ENCODE measurements at regions not wholly inside any gene's neighbourhood (a gene's known extent, or its start where the extent isn't known, plus 50 kb on each side); places are given as distances from the start of the nearest gene placed in this dataset.

DNA sequence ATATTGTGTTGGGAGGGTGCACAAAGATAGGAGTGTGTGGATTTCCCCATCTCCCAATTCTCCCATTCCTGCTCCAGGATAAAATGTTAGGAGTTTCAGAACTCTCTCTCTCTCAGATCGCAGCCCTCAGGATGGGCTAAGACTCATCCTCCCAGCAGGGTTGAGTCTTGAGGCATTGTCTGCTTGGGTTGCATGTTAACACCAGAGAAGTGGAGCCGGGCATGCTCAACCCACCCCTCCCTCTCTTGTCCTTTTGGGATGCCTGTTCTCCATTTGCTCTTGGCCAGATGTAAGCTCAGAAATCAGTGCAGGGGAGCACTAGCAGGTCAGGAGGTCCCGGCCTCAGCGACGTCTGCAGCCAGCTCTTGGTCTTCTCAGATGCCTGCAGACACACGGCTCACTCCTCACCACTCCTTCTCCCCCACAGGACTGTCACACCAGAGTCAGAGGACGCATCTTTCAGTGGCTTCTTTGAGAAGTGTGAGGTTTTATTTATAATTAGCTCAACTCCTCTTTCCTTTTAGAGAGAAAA lies 1456.5 kb downstream of the TBC1D22A start:
- intact Hi-C loops (cut with DNase I), result no loop called here

DNA sequence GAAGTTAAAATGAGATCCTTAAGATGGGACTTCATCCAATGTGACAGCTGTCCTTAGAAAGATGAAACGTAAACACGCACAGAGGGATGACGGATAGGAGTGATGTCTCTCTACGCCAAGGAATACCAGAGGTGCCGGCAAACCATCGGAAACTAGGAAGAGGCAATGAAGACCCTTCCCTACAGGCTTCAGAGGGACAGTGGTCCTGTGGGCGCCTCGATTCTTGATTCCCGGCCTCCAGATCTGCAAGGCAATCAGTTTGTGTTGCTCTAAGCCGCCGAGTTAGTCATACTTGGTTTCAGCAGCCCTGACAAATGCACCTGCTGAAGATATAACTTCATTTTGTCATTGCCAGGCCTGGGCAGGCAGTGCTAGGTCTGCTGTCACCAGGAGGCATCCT lies 1455.1 kb downstream of the TBC1D22A start:
- H3K4me3 ChIP-seq, result no peak overlapping the region
- intact Hi-C loops (cut with DNase I), result no loop called here
- no peaks in the 10 kb centered on the region for H3K36me3 ChIP-seq (replicated peaks in 1 of 2)
- no peaks in the 10 kb centered on the region for H3K9me3 ChIP-seq (replicated peaks in 1 of 3)
- no peak overlapping the region for H3K27ac ChIP-seq
- DNase-seq, result peak in 1 of 7 donors; percentile 21
- no peaks in the 10 kb centered on the region for H3K4me1 ChIP-seq (replicated peaks in 1 of 2)
- peaks cover 6% of the 10 kb centered on the region for H3K27me3 ChIP-seq
- TF ChIP-seq, protein P1, sequence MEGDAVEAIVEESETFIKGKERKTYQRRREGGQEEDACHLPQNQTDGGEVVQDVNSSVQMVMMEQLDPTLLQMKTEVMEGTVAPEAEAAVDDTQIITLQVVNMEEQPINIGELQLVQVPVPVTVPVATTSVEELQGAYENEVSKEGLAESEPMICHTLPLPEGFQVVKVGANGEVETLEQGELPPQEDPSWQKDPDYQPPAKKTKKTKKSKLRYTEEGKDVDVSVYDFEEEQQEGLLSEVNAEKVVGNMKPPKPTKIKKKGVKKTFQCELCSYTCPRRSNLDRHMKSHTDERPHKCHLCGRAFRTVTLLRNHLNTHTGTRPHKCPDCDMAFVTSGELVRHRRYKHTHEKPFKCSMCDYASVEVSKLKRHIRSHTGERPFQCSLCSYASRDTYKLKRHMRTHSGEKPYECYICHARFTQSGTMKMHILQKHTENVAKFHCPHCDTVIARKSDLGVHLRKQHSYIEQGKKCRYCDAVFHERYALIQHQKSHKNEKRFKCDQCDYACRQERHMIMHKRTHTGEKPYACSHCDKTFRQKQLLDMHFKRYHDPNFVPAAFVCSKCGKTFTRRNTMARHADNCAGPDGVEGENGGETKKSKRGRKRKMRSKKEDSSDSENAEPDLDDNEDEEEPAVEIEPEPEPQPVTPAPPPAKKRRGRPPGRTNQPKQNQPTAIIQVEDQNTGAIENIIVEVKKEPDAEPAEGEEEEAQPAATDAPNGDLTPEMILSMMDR (IDR thresholded peaks at IDR 0.05), result no peak
- TF ChIP-seq POLR2A (IDR thresholded peaks at IDR 0.05), result no peak
- 83 to 86% (median 85%) methylated on average over 11 of the region's 11 CpGs for WGBS, 4 donors

More for the DNA sequence above, 1456.5 kb downstream of the TBC1D22A start:
- Histone ChIP-seq H3K9me3 (replicated peaks in 1 of 3) (no peaks in the 10 kb centered on the region), H3K27me3 (peaks cover 6% of the 10 kb centered on the region), H3K4me3 (no peak overlapping the region), H3K36me3 (replicated peaks in 1 of 2) (no peaks in the 10 kb centered on the region), H3K27ac (no peak overlapping the region), H3K4me1 (replicated peaks in 1 of 2) (no peaks in the 10 kb centered on the region)
- WGBS, 4 donors, result 39 to 43% (median 40%) methylated on average over 6 to 7 of the region's 7 CpGs
- peak in 1 of 7 donors; percentile 9 for DNase-seq
- TF ChIP-seq, protein P1 (IDR thresholded peaks at IDR 0.05), result no peak
- no peak for TF ChIP-seq POLR2A (IDR thresholded peaks at IDR 0.05)

DNA sequence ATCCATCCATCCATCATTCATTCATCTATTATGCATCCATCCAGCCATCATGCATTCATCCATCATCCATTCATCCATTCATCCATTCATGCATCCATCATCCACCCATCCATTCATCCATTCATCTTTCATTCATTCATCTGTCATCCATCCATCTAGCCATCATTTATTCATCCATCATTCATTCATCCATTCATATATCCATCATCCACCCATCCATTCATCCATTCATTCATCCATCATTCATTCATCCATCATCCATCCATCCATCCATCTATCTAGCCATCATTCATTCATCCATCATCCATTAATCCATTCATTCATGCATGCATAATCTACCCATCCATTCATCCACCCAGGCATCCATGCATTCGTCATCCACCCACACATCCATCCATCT lies 1450.3 kb downstream of the TBC1D22A start:
- Histone ChIP-seq H3K4me1 (replicated peaks in 1 of 2) (no peaks in the 10 kb centered on the region), H3K27me3 (peaks cover 11% of the 10 kb centered on the region), H3K36me3 (replicated peaks in 1 of 2) (no peaks in the 10 kb centered on the region), H3K9me3 (replicated peaks in 1 of 3) (no peaks in the 10 kb centered on the region), H3K4me3 (no peak overlapping the region), H3K27ac (no peak overlapping the region)
- TF ChIP-seq, protein P1 (IDR thresholded peaks at IDR 0.05), result no peak
- TF ChIP-seq POLR2A (IDR thresholded peaks at IDR 0.05), result no peak
- intact Hi-C loops (cut with DNase I), result no loop called here
- 57 to 88% (median 78%) methylated on average over 1 of the region's 1 CpG for WGBS, 4 donors
- no peak for DNase-seq

DNA sequence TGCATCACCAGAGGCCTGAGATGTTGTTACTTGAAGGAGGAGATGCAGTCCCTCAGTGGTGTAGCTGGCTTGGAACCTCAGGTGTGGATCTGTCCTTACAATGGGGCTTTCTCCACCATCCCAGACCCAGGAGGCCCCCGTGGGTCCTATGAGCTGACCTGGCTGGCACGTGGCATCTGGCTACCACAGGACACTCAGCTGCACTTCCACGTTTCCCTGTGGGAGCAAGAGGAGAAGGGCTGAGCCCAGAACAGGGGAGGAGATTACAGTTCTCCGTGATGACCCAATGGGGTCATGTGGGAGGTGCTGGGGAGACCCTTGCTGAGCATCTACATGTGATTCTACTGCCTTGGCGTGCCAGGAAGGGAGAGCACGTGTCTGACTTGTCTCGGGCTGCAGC lies 1448.4 kb downstream of the TBC1D22A start:
- H3K27me3 ChIP-seq, result peaks cover 13% of the 10 kb centered on the region

More for the DNA sequence above, 1448.4 kb downstream of the TBC1D22A start:
- Histone ChIP-seq H3K9me3 (replicated peaks in 1 of 3) (no peaks in the 10 kb centered on the region), H3K4me3 (no peak overlapping the region), H3K27ac (no peak overlapping the region), H3K4me1 (replicated peaks in 1 of 2) (no peaks in the 10 kb centered on the region), H3K36me3 (replicated peaks in 1 of 2) (no peaks in the 10 kb centered on the region)
- intact Hi-C loops (cut with DNase I), result no loop called here
- DNase-seq, result peak in 1 of 7 donors; percentile 6
- 51 to 57% (median 54%) methylated on average over 3 to 7 of the region's 7 CpGs for WGBS, 4 donors
- TF ChIP-seq, protein P1 (IDR thresholded peaks at IDR 0.05), result no peak
- no peak for TF ChIP-seq POLR2A (IDR thresholded peaks at IDR 0.05)

All from adrenal gland (tissue), 9 donors.